PFSK-1 (cell line): ENCODE measurements at regions not wholly inside any gene's neighbourhood (a gene's known extent, or its start where the extent isn't known, plus 50 kb on each side); places are given as distances from the start of the nearest gene placed in this dataset.

ENCODE experiments used
- FOXP2 ChIP-seq: optimal IDR thresholded peaks from 2 replicates; pipeline ENCODE3; 2011; ENCODE audit warnings: borderline replicate concordance, control low read depth, inconsistent platforms; ENCODE audit not compliant: insufficient read depth; ENCODE audit errors: extremely low read length, extremely low read depth
- POLR2AphosphoS5 ChIP-seq: IDR thresholded peaks from 2 replicates; pipeline ENCODE4 v1.6.1; 2012; ENCODE audit warnings: low read depth, mild to moderate bottlenecking, control low read depth, low read length, moderate library complexity
- REST ChIP-seq, 2 experiments: IDR thresholded peaks; 2 replicates each; pipeline versions ENCODE4 v1.6.1 to v1.8.0; 2011 to 2012; ENCODE audit warnings: low read depth in 2 of 2, low read length in 2 of 2, control low read depth in 1 of 2, inconsistent platforms in 1 of 2, mild to moderate bottlenecking in 1 of 2, moderate library complexity in 1 of 2; ENCODE audit not compliant: insufficient read depth in 1 of 2
- TAF1 ChIP-seq: IDR thresholded peaks from 2 replicates; pipeline ENCODE4 v1.6.1; 2012; ENCODE audit warnings: low read length, control low read depth, borderline replicate concordance; ENCODE audit not compliant: insufficient read depth

GRCh38 chr3:24834442-24834841, 339.8 kb upstream of the THRB start:
- no peak for TF ChIP-seq POLR2AphosphoS5
- TF ChIP-seq FOXP2, result no peak
- TF ChIP-seq TAF1, result no peak
- no peak for TF ChIP-seq REST (IDR thresholded peaks at IDR 0.05; ENCODE audit: insufficient read depth in 1 of 2, low read depth in 2 of 2, low read length in 2 of 2)
